Activated naive CD8-positive, alpha-beta T cell treated with anti-CD3 and anti-CD28 coated beads for 36 hours (primary cell): ENCODE measurements at regions not wholly inside any gene's neighbourhood (a gene's known extent, or its start where the extent isn't known, plus 50 kb on each side); places are given as distances from the start of the nearest gene placed in this dataset.
"Not testable (repeated sequence)": the region's sequence is repeated elsewhere in the genome, so short reads cannot be mapped to it uniquely, and the experiment has no call there.

ENCODE experiments used
- DNase-seq: peaks from one replicate; pipeline ENCODE4 v3.0.0; 2021
- H3K27ac Mint-ChIP-seq: one replicate; pipeline ENCODE4 v1.8.0; 2022; ENCODE audit warnings: mild to moderate bottlenecking, moderate library complexity, mixed read lengths
- H3K27me3 Mint-ChIP-seq: one replicate; pipeline ENCODE4 v1.8.0; 2022; ENCODE audit warnings: mild to moderate bottlenecking, mixed read lengths
- H3K36me3 Mint-ChIP-seq: one replicate; pipeline ENCODE4 v1.8.0; 2021; ENCODE audit warnings: mild to moderate bottlenecking, mixed read lengths
- H3K4me1 Mint-ChIP-seq: one replicate; pipeline ENCODE4 v1.8.0; 2021; ENCODE audit warnings: mixed read lengths
- H3K4me3 Mint-ChIP-seq: one replicate; pipeline ENCODE4 v1.8.0; 2022; ENCODE audit warnings: mild to moderate bottlenecking, moderate library complexity, mixed read lengths
- H3K9me3 Mint-ChIP-seq: one replicate; pipeline ENCODE4 v1.8.0; 2022; ENCODE audit warnings: mixed read lengths

- Mint-ChIP-seq H3K36me3 (no peaks in the 10 kb centered on the region), H3K27me3 (no peaks in the 10 kb centered on the region), H3K27ac (no peak overlapping the region), H3K9me3 (no peaks in the 10 kb centered on the region), H3K4me3 (no peak overlapping the region), H3K4me1 (no peaks in the 10 kb centered on the region)
- no peak for DNase-seq
These were observed 672.6 kb upstream of the GYPC start for GRCh38 chr2:125983364-125983763.

GRCh38 chr2:126029316-126029715 is 626.6 kb upstream of the GYPC start:
- Mint-ChIP-seq H3K36me3 (no peaks in the 10 kb centered on the region), H3K27ac (no peak overlapping the region), H3K4me3 (no peak overlapping the region), H3K9me3 (peaks cover 2% of the 10 kb centered on the region), H3K4me1 (no peaks in the 10 kb centered on the region), H3K27me3 (no peaks in the 10 kb centered on the region)
- DNase-seq: no peak

- Mint-ChIP-seq H3K9me3 (no peaks in the 10 kb centered on the region), H3K4me3 (no peak overlapping the region), H3K27me3 (no peaks in the 10 kb centered on the region), H3K27ac (no peak overlapping the region), H3K36me3 (no peaks in the 10 kb centered on the region), H3K4me1 (no peaks in the 10 kb centered on the region)
- DNase-seq: no peak
These were observed 617.1 kb upstream of the GYPC start for GRCh38 chr2:126038861-126039260.

- H3K36me3 Mint-ChIP-seq: no peaks in the 10 kb centered on the region
- no peaks in the 10 kb centered on the region for H3K4me1 Mint-ChIP-seq
- H3K9me3 Mint-ChIP-seq: no peaks in the 10 kb centered on the region
- DNase-seq: no peak
- H3K4me3 Mint-ChIP-seq: no peak overlapping the region
- no peaks in the 10 kb centered on the region for H3K27me3 Mint-ChIP-seq
- no peak overlapping the region for H3K27ac Mint-ChIP-seq
These were observed 614.4 kb upstream of the GYPC start for GRCh38 chr2:126041391-126042047.

- H3K4me3 Mint-ChIP-seq: no peak overlapping the region
- no peaks in the 10 kb centered on the region for H3K4me1 Mint-ChIP-seq
- H3K36me3 Mint-ChIP-seq: no peaks in the 10 kb centered on the region
These were observed 613.9 kb upstream of the GYPC start for GRCh38 chr2:126042089-126042488.

GRCh38 chr2:126048719-126049118 is 607.2 kb upstream of the GYPC start:
- H3K36me3 Mint-ChIP-seq: no peaks in the 10 kb centered on the region

More at GRCh38 chr2:126042089-126042488, 613.9 kb upstream of the GYPC start:
- Mint-ChIP-seq H3K27ac (no peak overlapping the region), H3K27me3 (no peaks in the 10 kb centered on the region), H3K9me3 (no peaks in the 10 kb centered on the region)
- DNase-seq: no peak

GRCh38 chr2:126049461-126049860 is 606.5 kb upstream of the GYPC start:
- peaks cover 19% of the 10 kb centered on the region for H3K9me3 Mint-ChIP-seq
- no peak overlapping the region for H3K27ac Mint-ChIP-seq
- no peak overlapping the region for H3K4me3 Mint-ChIP-seq

More at GRCh38 chr2:126048719-126049118, 607.2 kb upstream of the GYPC start:
- Mint-ChIP-seq H3K4me1 (no peaks in the 10 kb centered on the region), H3K9me3 (peaks cover 11% of the 10 kb centered on the region), H3K27me3 (no peaks in the 10 kb centered on the region), H3K27ac (no peak overlapping the region), H3K4me3 (no peak overlapping the region)
- no peak for DNase-seq

GRCh38 chr2:126050991-126051736 is 604.8 kb upstream of the GYPC start:
- H3K4me1 Mint-ChIP-seq: no peaks in the 10 kb centered on the region
- no peak overlapping the region for H3K4me3 Mint-ChIP-seq
- H3K27me3 Mint-ChIP-seq: no peaks in the 10 kb centered on the region
- H3K9me3 Mint-ChIP-seq: peaks cover 21% of the 10 kb centered on the region
- no peak for DNase-seq
- no peak overlapping the region for H3K27ac Mint-ChIP-seq
- H3K36me3 Mint-ChIP-seq: no peaks in the 10 kb centered on the region

More at GRCh38 chr2:126049461-126049860, 606.5 kb upstream of the GYPC start:
- Mint-ChIP-seq H3K36me3 (no peaks in the 10 kb centered on the region), H3K27me3 (no peaks in the 10 kb centered on the region), H3K4me1 (no peaks in the 10 kb centered on the region)
- no peak for DNase-seq

- H3K27me3 Mint-ChIP-seq, DNase-seq, H3K4me3 Mint-ChIP-seq, H3K36me3 Mint-ChIP-seq, H3K4me1 Mint-ChIP-seq, H3K27ac Mint-ChIP-seq: not testable (repeated sequence)
- H3K9me3 Mint-ChIP-seq: peaks cover 21% of the 10 kb centered on the region
These were observed 604.2 kb upstream of the GYPC start for GRCh38 chr2:126051737-126052240.

- no peak overlapping the region for H3K27ac Mint-ChIP-seq
- DNase-seq: no peak
- no peaks in the 10 kb centered on the region for H3K4me1 Mint-ChIP-seq
- no peaks in the 10 kb centered on the region for H3K27me3 Mint-ChIP-seq
- no peaks in the 10 kb centered on the region for H3K36me3 Mint-ChIP-seq
- no peak overlapping the region for H3K4me3 Mint-ChIP-seq
- H3K9me3 Mint-ChIP-seq: peaks cover 26% of the 10 kb centered on the region
These were observed 596.6 kb upstream of the GYPC start for GRCh38 chr2:126059379-126059778.

GRCh38 chr2:126085011-126085795 is 570.8 kb upstream of the GYPC start:
- Mint-ChIP-seq H3K4me1 (no peaks in the 10 kb centered on the region), H3K27me3 (no peaks in the 10 kb centered on the region), H3K9me3 (peaks cover 1% of the 10 kb centered on the region), H3K27ac (no peak overlapping the region), H3K36me3 (no peaks in the 10 kb centered on the region), H3K4me3 (no peak overlapping the region)
- DNase-seq: no peak

GRCh38 chr2:126100962-126101361 is 555.0 kb upstream of the GYPC start:
- Mint-ChIP-seq H3K27me3 (no peaks in the 10 kb centered on the region), H3K4me1 (no peaks in the 10 kb centered on the region), H3K27ac (no peak overlapping the region), H3K4me3 (no peak overlapping the region), H3K9me3 (peaks cover 3% of the 10 kb centered on the region), H3K36me3 (no peaks in the 10 kb centered on the region)
- no peak for DNase-seq

GRCh38 chr2:126106006-126106405 is 550.0 kb upstream of the GYPC start:
- no peaks in the 10 kb centered on the region for H3K36me3 Mint-ChIP-seq
- H3K27ac Mint-ChIP-seq: no peak overlapping the region
- H3K9me3 Mint-ChIP-seq: peaks cover 4% of the 10 kb centered on the region
- peaks cover 4% of the 10 kb centered on the region for H3K27me3 Mint-ChIP-seq
- DNase-seq: no peak
- H3K4me3 Mint-ChIP-seq: no peak overlapping the region
- H3K4me1 Mint-ChIP-seq: no peaks in the 10 kb centered on the region

GRCh38 chr2:126107883-126108282 is 548.1 kb upstream of the GYPC start:
- Mint-ChIP-seq H3K4me3 (no peak overlapping the region), H3K27ac (no peak overlapping the region), H3K9me3 (peaks cover 4% of the 10 kb centered on the region), H3K36me3 (no peaks in the 10 kb centered on the region), H3K27me3 (peaks cover 4% of the 10 kb centered on the region), H3K4me1 (no peaks in the 10 kb centered on the region)
- no peak for DNase-seq

GRCh38 chr2:126115975-126116374 is 540.0 kb upstream of the GYPC start:
- Mint-ChIP-seq H3K27ac (no peak overlapping the region), H3K9me3 (no peaks in the 10 kb centered on the region), H3K36me3 (no peaks in the 10 kb centered on the region), H3K4me3 (no peak overlapping the region), H3K4me1 (no peaks in the 10 kb centered on the region), H3K27me3 (no peaks in the 10 kb centered on the region)
- no peak for DNase-seq
